Keratinocyte (primary cell): ENCODE measurements at regions not wholly inside any gene's neighbourhood (a gene's known extent, or its start where the extent isn't known, plus 50 kb on each side); places are given as distances from the start of the nearest gene placed in this dataset.
"Not testable (repeated sequence)": the region's sequence is repeated elsewhere in the genome, so short reads cannot be mapped to it uniquely, and the experiment has no call there.

ENCODE experiments used
- DNase-seq: peaks from one replicate; pipeline ENCODE4 v3.0.0-alpha.2; 2011; ENCODE audit warnings: low read depth, missing footprints, low spot score
- FAIRE-seq: peaks from 2 replicates; lab custom pipeline; 2011; peaks lifted over from hg19 to GRCh38; lab: Jason Lieb, UNC
- H2AFZ ChIP-seq: 2 replicates; pipeline ENCODE4 v1.6.0; 2012; ENCODE audit warnings: low read length, control low read depth, inconsistent platforms; ENCODE audit not compliant: control insufficient read depth
- H3K27ac ChIP-seq: 2 replicates; pipeline ENCODE4 v1.5.1; 2011; ENCODE audit warnings: low read length; ENCODE audit not compliant: control insufficient read depth, insufficient read depth
- H3K27me3 ChIP-seq: 3 replicates; pipeline ENCODE4 v1.6.0; 2011; ENCODE audit warnings: low read length; ENCODE audit not compliant: control insufficient read depth, insufficient read depth; ENCODE audit errors: extremely low read depth
- H3K36me3 ChIP-seq, 2 experiments: 2 replicates in 1 of 2; 3 replicates in 1 of 2; pipeline ENCODE4 v1.5.1; 2011; ENCODE audit warnings: low read length in 2 of 2, mild to moderate bottlenecking in 1 of 2; ENCODE audit not compliant: control insufficient read depth in 2 of 2, insufficient read depth in 2 of 2; ENCODE audit errors: extremely low read depth in 1 of 2
- H3K4me1 ChIP-seq: 3 replicates; pipeline ENCODE4 v1.5.1; 2011; ENCODE audit warnings: low read length; ENCODE audit not compliant: control insufficient read depth, insufficient read depth; ENCODE audit errors: extremely low read depth
- H3K4me2 ChIP-seq: 3 replicates; pipeline ENCODE4 v1.6.0; 2011; ENCODE audit warnings: low read depth, low read length; ENCODE audit not compliant: control insufficient read depth, insufficient read depth; ENCODE audit errors: extremely low read depth
- H3K4me3 ChIP-seq, 3 experiments: fragments of 200-600 bp in 1 of 3; sonication (generic) in 1 of 3; 2 replicates in 2 of 3; 3 replicates in 1 of 3; pipeline ENCODE4 v1.5.1; 2011 to 2016; ENCODE audit warnings: low read length in 3 of 3, mild to moderate bottlenecking in 3 of 3, control low read depth in 2 of 3, inconsistent platforms in 1 of 3, low read depth in 1 of 3, mixed read lengths in 1 of 3, mixed run types in 1 of 3, moderate library complexity in 1 of 3; ENCODE audit not compliant: control insufficient read depth in 2 of 3, insufficient read depth in 2 of 3; ENCODE audit errors: extremely low read depth in 1 of 3
- H3K79me2 ChIP-seq: 2 replicates; pipeline ENCODE4 v1.6.0; 2012; ENCODE audit warnings: low read length; ENCODE audit not compliant: control insufficient read depth, insufficient read depth
- H3K9ac ChIP-seq: 3 replicates; pipeline ENCODE4 v1.6.0; 2011; ENCODE audit warnings: low read length; ENCODE audit not compliant: control insufficient read depth, insufficient read depth; ENCODE audit errors: extremely low read depth
- H3K9me1 ChIP-seq: 3 replicates; pipeline ENCODE4 v1.6.0; 2011; ENCODE audit warnings: low read length; ENCODE audit not compliant: control insufficient read depth, insufficient read depth; ENCODE audit errors: extremely low read depth
- H3K9me3 ChIP-seq: 2 replicates; pipeline ENCODE4 v1.5.1; 2012; ENCODE audit warnings: low read depth, low read length; ENCODE audit not compliant: control insufficient read depth
- H4K20me1 ChIP-seq: 3 replicates; pipeline ENCODE4 v1.6.0; 2011; ENCODE audit warnings: low read length; ENCODE audit not compliant: control insufficient read depth, insufficient read depth; ENCODE audit errors: extremely low read depth
- CTCF ChIP-seq, 3 experiments: IDR thresholded peaks in 1 of 3; conservative IDR thresholded peaks in 1 of 3; optimal IDR thresholded peaks in 1 of 3; 2 replicates in 2 of 3; 3 replicates in 1 of 3; pipeline versions ENCODE3 to v1.5.1; 2011; ENCODE audit warnings: low read length in 3 of 3, mild to moderate bottlenecking in 3 of 3, moderate library complexity in 2 of 3, control low read depth in 1 of 3, inconsistent platforms in 1 of 3; ENCODE audit not compliant: insufficient read depth in 2 of 3; ENCODE audit errors: extremely low read depth in 1 of 3
- EZH2 ChIP-seq: IDR thresholded peaks from one replicate; pipeline ENCODE4 v1.6.1; 2012; ENCODE audit warnings: inconsistent platforms, mild to moderate bottlenecking, low read length, moderate library complexity
- dilution Hi-C: fragments of 300-500 bp; cut with MboI; formaldehyde crosslinking; loops from one replicate; pipeline ENCODE4 v1.7.0; 2020; ENCODE audit warnings: low sequenced_read_pairs; ENCODE audit not compliant: extremely low pct_ligation_motif_present

DNA sequence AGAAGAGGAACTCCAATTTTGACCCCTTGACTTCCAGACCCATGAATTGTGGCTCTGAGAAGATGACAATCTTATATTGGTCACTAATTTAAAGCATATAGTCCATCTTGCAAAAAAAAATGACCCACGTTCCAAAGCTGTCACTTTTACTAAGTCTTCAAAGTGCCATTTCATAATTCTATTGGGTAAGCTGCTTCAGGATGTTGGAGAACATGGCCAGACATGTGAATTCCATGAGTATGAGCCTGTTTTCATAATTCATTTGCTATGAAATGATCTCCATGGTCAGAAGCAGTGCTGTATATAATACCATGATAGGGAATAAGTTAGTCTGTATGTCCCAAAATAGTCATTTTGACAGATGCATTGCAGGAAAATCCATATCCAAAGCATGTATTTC is 1787.3 kb downstream of the SLITRK5 start:
- TF ChIP-seq CTCF (optimal IDR thresholded peaks at IDR 0.05 in 1 of 3, IDR thresholded peaks at IDR 0.05 in 1 of 3, conservative IDR thresholded peaks at IDR 0.05 in 1 of 3; ENCODE audit: extremely low read depth in 1 of 3, insufficient read depth in 2 of 3, low read length in 3 of 3) (no peak), EZH2 (no peak)
- Histone ChIP-seq H3K79me2 (no peaks in the 10 kb centered on the region), H3K27ac (peak overlapping the region; percentile 15), H3K4me1 (peaks cover 44% of the 10 kb centered on the region), H3K9ac (no peak overlapping the region), H3K9me1 (no peaks in the 10 kb centered on the region), H3K36me3 (no peaks in the 10 kb centered on the region), H3K4me2 (peak overlapping the region; percentile 27), H4K20me1 (no peaks in the 10 kb centered on the region), H3K27me3 (no peaks in the 10 kb centered on the region), H2AFZ (no peak overlapping the region), H3K9me3 (no peaks in the 10 kb centered on the region), H3K4me3 (no peak overlapping the region)
- FAIRE-seq (peak; percentile 26), DNase-seq (peak; percentile 62)
- dilution Hi-C loops, result no loop called here

GRCh38 chr13:89460895-89461294 is 1789.7 kb downstream of the SLITRK5 start:
- H3K79me2 ChIP-seq, FAIRE-seq, H3K4me3 ChIP-seq, H3K36me3 ChIP-seq, dilution Hi-C loops, H3K9ac ChIP-seq, H3K9me1 ChIP-seq, H3K27me3 ChIP-seq, H3K4me2 ChIP-seq, DNase-seq, H4K20me1 ChIP-seq, H3K27ac ChIP-seq, H3K9me3 ChIP-seq, H2AFZ ChIP-seq: not testable (repeated sequence)
- H3K4me1 ChIP-seq, result peaks cover 28% of the 10 kb centered on the region

GRCh38 chr13:89465366-89465765 is 1794.2 kb downstream of the SLITRK5 start:
- Histone ChIP-seq H3K4me3 (no peak overlapping the region), H3K27ac (no peak overlapping the region), H3K79me2 (no peaks in the 10 kb centered on the region), H3K9me1 (no peaks in the 10 kb centered on the region), H3K4me2 (no peak overlapping the region), H2AFZ (no peak overlapping the region), H3K9ac (no peak overlapping the region), H3K9me3 (no peaks in the 10 kb centered on the region), H4K20me1 (no peaks in the 10 kb centered on the region), H3K27me3 (no peaks in the 10 kb centered on the region), H3K36me3 (no peaks in the 10 kb centered on the region), H3K4me1 (no peaks in the 10 kb centered on the region)
- dilution Hi-C loops, result no loop called here
- peak; percentile 86 for FAIRE-seq
- no peak for TF ChIP-seq EZH2
- TF ChIP-seq CTCF (optimal IDR thresholded peaks at IDR 0.05 in 1 of 3, IDR thresholded peaks at IDR 0.05 in 1 of 3, conservative IDR thresholded peaks at IDR 0.05 in 1 of 3; ENCODE audit: extremely low read depth in 1 of 3, insufficient read depth in 2 of 3, low read length in 3 of 3), result no peak
- DNase-seq, result peak; percentile 11
